DND-41 (cell line): ENCODE measurements at regions not wholly inside any gene's neighbourhood (a gene's known extent, or its start where the extent isn't known, plus 50 kb on each side); places are given as distances from the start of the nearest gene placed in this dataset.

Source experiments
- CTCF ChIP-seq: IDR thresholded peaks from 2 replicates; pipeline ENCODE4 v1.5.1; 2012; ENCODE audit warnings: borderline replicate concordance, low read length, moderate library complexity, mild to moderate bottlenecking; ENCODE audit not compliant: poor library complexity, severe bottlenecking; ENCODE audit errors: extremely low read depth
- EZH2 ChIP-seq: IDR thresholded peaks from 3 replicates; pipeline ENCODE4 v1.6.1; 2012; ENCODE audit warnings: borderline replicate concordance, low read depth, mild to moderate bottlenecking, moderate library complexity, low read length, inconsistent platforms; ENCODE audit not compliant: severe bottlenecking

DNA sequence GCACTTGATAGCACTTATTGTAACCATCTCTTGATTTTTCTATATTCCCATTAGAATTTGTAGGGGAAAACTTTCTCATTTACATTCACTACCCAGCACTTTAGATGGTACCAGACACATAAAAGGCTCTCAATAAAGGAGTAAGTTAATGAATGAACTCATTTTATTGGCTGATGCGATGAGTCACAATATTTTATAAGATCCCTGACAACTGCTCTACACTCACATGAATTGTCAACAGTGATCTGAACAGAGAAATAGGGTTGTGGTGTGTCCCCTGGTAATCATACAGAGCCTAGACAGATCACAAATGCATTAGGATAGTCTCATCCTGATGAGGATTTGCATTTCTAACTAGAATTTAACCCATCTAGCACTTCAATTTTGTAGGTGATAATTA is 567.6 kb upstream of the ARPP21 start:
- no peak for TF ChIP-seq CTCF
- no peak for TF ChIP-seq EZH2
